ENCODE measurements at regions not wholly inside any gene's neighbourhood (a gene's known extent, or its start where the extent isn't known, plus 50 kb on each side); places are given as distances from the start of the nearest gene placed in this dataset.

GRCh38 chr4:35649011-35649410, 595.3 kb downstream of the ARAP2 start:
- H3K4me1 Mint-ChIP-seq = no peaks in the 10 kb centered on the region
- intact Hi-C loops (cut with micrococcal nuclease) = no loop called here
- H3K27me3 Mint-ChIP-seq = no peaks in the 10 kb centered on the region
- H3K36me3 Mint-ChIP-seq (ENCODE audit: low read depth) = no peaks in the 10 kb centered on the region
- H3K4me3 Mint-ChIP-seq = no peak overlapping the region
- H3K9me3 Mint-ChIP-seq = no peaks in the 10 kb centered on the region
- DNase-seq = no peak
- no peak overlapping the region for H3K27ac Mint-ChIP-seq

GRCh38 chr4:35649778-35650177, 594.5 kb downstream of the ARAP2 start:
- Mint-ChIP-seq H3K27ac (no peak overlapping the region), H3K4me3 (no peak overlapping the region), H3K9me3 (no peaks in the 10 kb centered on the region), H3K36me3 (ENCODE audit: low read depth) (no peaks in the 10 kb centered on the region), H3K4me1 (no peaks in the 10 kb centered on the region), H3K27me3 (no peaks in the 10 kb centered on the region)
- intact Hi-C loops (cut with micrococcal nuclease) = no loop called here
- DNase-seq = no peak

GRCh38 chr4:35652197-35652596, 592.1 kb downstream of the ARAP2 start:
- Mint-ChIP-seq H3K36me3 (ENCODE audit: low read depth) (no peaks in the 10 kb centered on the region), H3K27ac (no peak overlapping the region)
- intact Hi-C loops (cut with micrococcal nuclease) = no loop called here

GRCh38 chr4:35653451-35653850, 590.9 kb downstream of the ARAP2 start:
- no peak for DNase-seq
- H3K36me3 Mint-ChIP-seq (ENCODE audit: low read depth) = no peaks in the 10 kb centered on the region
- H3K27me3 Mint-ChIP-seq = no peaks in the 10 kb centered on the region
- no peaks in the 10 kb centered on the region for H3K4me1 Mint-ChIP-seq
- no peak overlapping the region for H3K4me3 Mint-ChIP-seq
- no peak overlapping the region for H3K27ac Mint-ChIP-seq
- intact Hi-C loops (cut with micrococcal nuclease) = no loop called here
- H3K9me3 Mint-ChIP-seq = no peaks in the 10 kb centered on the region

More at GRCh38 chr4:35652197-35652596, 592.1 kb downstream of the ARAP2 start:
- H3K4me3 Mint-ChIP-seq = no peak overlapping the region
- H3K9me3 Mint-ChIP-seq = no peaks in the 10 kb centered on the region
- no peaks in the 10 kb centered on the region for H3K4me1 Mint-ChIP-seq
- no peak for DNase-seq
- no peaks in the 10 kb centered on the region for H3K27me3 Mint-ChIP-seq

GRCh38 chr4:35673137-35673536, 571.2 kb downstream of the ARAP2 start:
- Mint-ChIP-seq H3K4me3 (no peak overlapping the region), H3K27me3 (no peaks in the 10 kb centered on the region), H3K27ac (no peak overlapping the region), H3K4me1 (no peaks in the 10 kb centered on the region), H3K9me3 (no peaks in the 10 kb centered on the region), H3K36me3 (ENCODE audit: low read depth) (no peaks in the 10 kb centered on the region)
- intact Hi-C loops (cut with micrococcal nuclease) = no loop called here
- no peak for DNase-seq

GRCh38 chr4:35684755-35685154, 559.6 kb downstream of the ARAP2 start:
- no peaks in the 10 kb centered on the region for H3K27me3 Mint-ChIP-seq
- no peak overlapping the region for H3K4me3 Mint-ChIP-seq
- H3K9me3 Mint-ChIP-seq = peaks cover 4% of the 10 kb centered on the region
- no peak for DNase-seq
- no peaks in the 10 kb centered on the region for H3K36me3 Mint-ChIP-seq (ENCODE audit: low read depth)
- intact Hi-C loops (cut with micrococcal nuclease) = no loop called here
- no peaks in the 10 kb centered on the region for H3K4me1 Mint-ChIP-seq
- no peak overlapping the region for H3K27ac Mint-ChIP-seq

- Mint-ChIP-seq H3K9me3 (no peaks in the 10 kb centered on the region), H3K4me1 (no peaks in the 10 kb centered on the region), H3K27me3 (no peaks in the 10 kb centered on the region), H3K36me3 (ENCODE audit: low read depth) (no peaks in the 10 kb centered on the region), H3K27ac (no peak overlapping the region), H3K4me3 (no peak overlapping the region)
- DNase-seq = no peak
- intact Hi-C loops (cut with micrococcal nuclease) = no loop called here
These were observed 554.4 kb downstream of the ARAP2 start for GRCh38 chr4:35689870-35690269.

GRCh38 chr4:35690271-35690670, 554.0 kb downstream of the ARAP2 start:
- H3K9me3 Mint-ChIP-seq = no peaks in the 10 kb centered on the region
- DNase-seq = no peak
- H3K4me3 Mint-ChIP-seq = no peak overlapping the region
- intact Hi-C loops (cut with micrococcal nuclease) = no loop called here
- no peaks in the 10 kb centered on the region for H3K4me1 Mint-ChIP-seq
- H3K36me3 Mint-ChIP-seq (ENCODE audit: low read depth) = no peaks in the 10 kb centered on the region
- no peaks in the 10 kb centered on the region for H3K27me3 Mint-ChIP-seq
- H3K27ac Mint-ChIP-seq = no peak overlapping the region

GRCh38 chr4:35695003-35695402, 549.3 kb downstream of the ARAP2 start:
- Mint-ChIP-seq H3K27ac (no peak overlapping the region), H3K36me3 (ENCODE audit: low read depth) (no peaks in the 10 kb centered on the region), H3K4me1 (no peaks in the 10 kb centered on the region), H3K27me3 (no peaks in the 10 kb centered on the region), H3K9me3 (no peaks in the 10 kb centered on the region), H3K4me3 (no peak overlapping the region)
- DNase-seq = no peak
- intact Hi-C loops (cut with micrococcal nuclease) = no loop called here

- Mint-ChIP-seq H3K36me3 (ENCODE audit: low read depth) (no peaks in the 10 kb centered on the region), H3K27ac (no peak overlapping the region), H3K9me3 (no peaks in the 10 kb centered on the region), H3K4me1 (no peaks in the 10 kb centered on the region), H3K4me3 (no peak overlapping the region), H3K27me3 (no peaks in the 10 kb centered on the region)
- intact Hi-C loops (cut with micrococcal nuclease) = no loop called here
- no peak for DNase-seq
These were observed 548.9 kb downstream of the ARAP2 start for GRCh38 chr4:35695421-35695820.

- intact Hi-C loops (cut with micrococcal nuclease) = no loop called here
- no peaks in the 10 kb centered on the region for H3K27me3 Mint-ChIP-seq
- no peaks in the 10 kb centered on the region for H3K36me3 Mint-ChIP-seq (ENCODE audit: low read depth)
- H3K9me3 Mint-ChIP-seq = no peaks in the 10 kb centered on the region
- no peak for DNase-seq
- H3K27ac Mint-ChIP-seq = no peak overlapping the region
- no peak overlapping the region for H3K4me3 Mint-ChIP-seq
- no peaks in the 10 kb centered on the region for H3K4me1 Mint-ChIP-seq
These were observed 547.0 kb downstream of the ARAP2 start for GRCh38 chr4:35697210-35697736.

- Mint-ChIP-seq H3K36me3 (ENCODE audit: low read depth) (no peaks in the 10 kb centered on the region), H3K27me3 (no peaks in the 10 kb centered on the region), H3K4me3 (no peak overlapping the region), H3K9me3 (no peaks in the 10 kb centered on the region), H3K4me1 (no peaks in the 10 kb centered on the region), H3K27ac (no peak overlapping the region)
- intact Hi-C loops (cut with micrococcal nuclease) = no loop called here
- no peak for DNase-seq
These were observed 543.7 kb downstream of the ARAP2 start for GRCh38 chr4:35700663-35701062.

GRCh38 chr4:35709080-35709479, 535.2 kb downstream of the ARAP2 start:
- H3K4me1 Mint-ChIP-seq = no peaks in the 10 kb centered on the region
- no peak for DNase-seq
- H3K36me3 Mint-ChIP-seq (ENCODE audit: low read depth) = no peaks in the 10 kb centered on the region
- intact Hi-C loops (cut with micrococcal nuclease) = no loop called here
- H3K9me3 Mint-ChIP-seq = peaks cover 18% of the 10 kb centered on the region
- H3K4me3 Mint-ChIP-seq = no peak overlapping the region
- H3K27me3 Mint-ChIP-seq = no peaks in the 10 kb centered on the region
- no peak overlapping the region for H3K27ac Mint-ChIP-seq

GRCh38 chr4:35710343-35710742, 534.0 kb downstream of the ARAP2 start:
- intact Hi-C loops (cut with micrococcal nuclease) = no loop called here

GRCh38 chr4:35711127-35711526, 533.2 kb downstream of the ARAP2 start:
- H3K4me1 Mint-ChIP-seq = no peaks in the 10 kb centered on the region
- intact Hi-C loops (cut with micrococcal nuclease) = no loop called here

More at GRCh38 chr4:35710343-35710742, 534.0 kb downstream of the ARAP2 start:
- Mint-ChIP-seq H3K4me1 (no peaks in the 10 kb centered on the region), H3K27me3 (no peaks in the 10 kb centered on the region), H3K36me3 (ENCODE audit: low read depth) (no peaks in the 10 kb centered on the region), H3K4me3 (no peak overlapping the region), H3K9me3 (peaks cover 25% of the 10 kb centered on the region), H3K27ac (no peak overlapping the region)
- no peak for DNase-seq

More at GRCh38 chr4:35711127-35711526, 533.2 kb downstream of the ARAP2 start:
- no peak for DNase-seq
- H3K4me3 Mint-ChIP-seq = no peak overlapping the region
- H3K9me3 Mint-ChIP-seq = peaks cover 26% of the 10 kb centered on the region
- H3K36me3 Mint-ChIP-seq (ENCODE audit: low read depth) = no peaks in the 10 kb centered on the region
- H3K27me3 Mint-ChIP-seq = no peaks in the 10 kb centered on the region
- no peak overlapping the region for H3K27ac Mint-ChIP-seq
